RWPE2 (cell line): ENCODE measurements at regions not wholly inside any gene's neighbourhood (a gene's known extent, or its start where the extent isn't known, plus 50 kb on each side); places are given as distances from the start of the nearest gene placed in this dataset.

Experiments
- ATAC-seq: fragments of 200-7000 bp; cut with Tn5 transposase; 3 replicates; pipeline ENCODE4 v1.9.1; 2021; ENCODE audit warnings: low read depth
- DNase-seq: peaks from one replicate; pipeline ENCODE4 v3.0.0-alpha.2; 2020; ENCODE audit warnings: low spot score
- H3K27ac ChIP-seq: fragments of 450-650 bp; 2 replicates; pipeline ENCODE4 v1.5.1; 2017; ENCODE audit warnings: mild to moderate bottlenecking; ENCODE audit not compliant: poor library complexity, severe bottlenecking
- H3K27me3 ChIP-seq: fragments of 250-450 bp; sonication (Bioruptor Pico); 2 replicates; pipeline ENCODE4 v1.5.1; 2021; ENCODE audit warnings: mild to moderate bottlenecking, moderate library complexity; ENCODE audit not compliant: insufficient read depth, poor library complexity, severe bottlenecking
- H3K36me3 ChIP-seq: fragments of 250-450 bp; sonication (Bioruptor Pico); 2 replicates; pipeline ENCODE4 v1.5.1; 2020; ENCODE audit warnings: low read depth, mild to moderate bottlenecking, moderate library complexity
- H3K4me1 ChIP-seq: fragments of 250-450 bp; sonication (Bioruptor Pico); 2 replicates; pipeline ENCODE4 v1.5.1; 2021; ENCODE audit warnings: mild to moderate bottlenecking, moderate library complexity; ENCODE audit not compliant: insufficient read depth, poor library complexity, severe bottlenecking
- H3K4me3 ChIP-seq: fragments of 250-450 bp; sonication (Bioruptor Pico); 2 replicates; pipeline ENCODE4 v1.5.1; 2021; ENCODE audit warnings: mild to moderate bottlenecking, moderate library complexity; ENCODE audit not compliant: severe bottlenecking
- H3K9me3 ChIP-seq: fragments of 250-450 bp; sonication (Bioruptor Pico); 2 replicates; pipeline ENCODE4 v1.5.1; 2021; ENCODE audit warnings: mild to moderate bottlenecking, moderate library complexity; ENCODE audit not compliant: severe bottlenecking
- TF ChIP-seq, protein P1 (sequence below): fragments of 450-650 bp; IDR thresholded peaks from one replicate; pipeline ENCODE4 v1.5.1; 2017; ENCODE audit warnings: mild to moderate bottlenecking, moderate library complexity; ENCODE audit not compliant: poor library complexity, severe bottlenecking

DNA sequence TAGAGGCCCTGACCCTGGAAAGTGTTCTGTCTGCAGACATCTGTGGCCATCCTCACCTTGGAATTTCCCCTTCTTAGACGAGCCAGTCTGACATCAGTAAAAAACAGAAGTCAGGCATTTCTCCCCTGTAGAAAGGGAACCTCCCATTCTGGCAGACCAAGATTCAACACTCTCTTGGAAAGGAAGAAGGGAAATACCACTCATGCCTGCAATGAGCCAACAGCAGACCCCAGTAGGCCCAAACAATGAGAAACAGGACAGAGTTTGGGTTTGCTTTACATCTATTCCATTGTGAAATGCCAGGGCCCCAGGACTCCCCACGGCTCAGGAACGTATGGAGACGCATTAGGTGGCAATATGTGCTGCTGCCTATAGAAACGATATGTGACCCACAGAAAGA is 264.0 kb upstream of the NSMCE3 start:
- no peaks in the 10 kb centered on the region for H3K9me3 ChIP-seq
- ATAC-seq (no peak), DNase-seq (no peak)
- no peak overlapping the region for H3K4me3 ChIP-seq
- no peaks in the 10 kb centered on the region for H3K36me3 ChIP-seq
- H3K27ac ChIP-seq: no peak overlapping the region
- TF ChIP-seq, protein P1, sequence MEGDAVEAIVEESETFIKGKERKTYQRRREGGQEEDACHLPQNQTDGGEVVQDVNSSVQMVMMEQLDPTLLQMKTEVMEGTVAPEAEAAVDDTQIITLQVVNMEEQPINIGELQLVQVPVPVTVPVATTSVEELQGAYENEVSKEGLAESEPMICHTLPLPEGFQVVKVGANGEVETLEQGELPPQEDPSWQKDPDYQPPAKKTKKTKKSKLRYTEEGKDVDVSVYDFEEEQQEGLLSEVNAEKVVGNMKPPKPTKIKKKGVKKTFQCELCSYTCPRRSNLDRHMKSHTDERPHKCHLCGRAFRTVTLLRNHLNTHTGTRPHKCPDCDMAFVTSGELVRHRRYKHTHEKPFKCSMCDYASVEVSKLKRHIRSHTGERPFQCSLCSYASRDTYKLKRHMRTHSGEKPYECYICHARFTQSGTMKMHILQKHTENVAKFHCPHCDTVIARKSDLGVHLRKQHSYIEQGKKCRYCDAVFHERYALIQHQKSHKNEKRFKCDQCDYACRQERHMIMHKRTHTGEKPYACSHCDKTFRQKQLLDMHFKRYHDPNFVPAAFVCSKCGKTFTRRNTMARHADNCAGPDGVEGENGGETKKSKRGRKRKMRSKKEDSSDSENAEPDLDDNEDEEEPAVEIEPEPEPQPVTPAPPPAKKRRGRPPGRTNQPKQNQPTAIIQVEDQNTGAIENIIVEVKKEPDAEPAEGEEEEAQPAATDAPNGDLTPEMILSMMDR: no peak
- H3K27me3 ChIP-seq: peaks cover 10% of the 10 kb centered on the region
- H3K4me1 ChIP-seq: no peaks in the 10 kb centered on the region

DNA sequence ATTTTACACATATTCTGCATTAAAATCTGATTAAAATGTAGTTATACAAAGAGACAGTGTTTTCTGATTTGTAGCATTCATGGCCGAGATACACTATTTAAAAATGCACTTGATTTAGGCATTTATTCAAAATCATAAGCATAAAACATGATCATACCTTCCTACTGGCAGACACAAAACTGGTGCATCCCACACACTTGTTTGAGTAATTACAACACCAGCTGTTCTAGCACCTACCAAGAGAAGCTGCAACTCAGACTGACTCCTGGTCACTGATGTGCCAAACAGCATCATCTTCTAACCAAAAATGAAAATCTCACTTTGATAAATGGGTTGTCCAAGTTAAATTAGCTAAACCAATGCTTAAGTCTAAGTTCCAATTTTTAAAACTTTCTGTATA is 262.7 kb upstream of the NSMCE3 start:
- no peak overlapping the region for H3K27ac ChIP-seq
- TF ChIP-seq, protein P1: no peak
- H3K9me3 ChIP-seq: no peaks in the 10 kb centered on the region
- H3K27me3 ChIP-seq: peaks cover 7% of the 10 kb centered on the region
- DNase-seq: no peak
- no peak overlapping the region for H3K4me3 ChIP-seq
- no peak for ATAC-seq
- no peaks in the 10 kb centered on the region for H3K36me3 ChIP-seq
- H3K4me1 ChIP-seq: no peaks in the 10 kb centered on the region

DNA sequence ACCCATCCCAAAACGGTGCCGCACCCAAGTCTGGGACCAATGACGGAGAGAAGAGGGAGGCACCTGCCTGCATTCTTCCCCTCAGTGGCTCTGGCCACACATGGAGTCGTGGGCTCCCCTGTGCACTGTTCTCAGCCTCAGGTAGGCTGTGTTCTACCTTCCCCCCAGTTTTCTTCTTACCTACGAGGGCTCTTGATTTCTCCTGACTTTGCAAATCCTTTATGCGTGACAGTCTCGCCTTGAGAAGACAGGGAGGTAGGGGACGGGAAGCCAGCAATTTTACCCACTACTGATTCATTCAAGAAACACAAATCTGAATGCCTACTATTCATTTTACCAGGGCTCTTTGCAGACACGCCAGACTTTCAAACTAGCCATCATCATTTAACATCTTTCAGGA is 261.3 kb upstream of the NSMCE3 start:
- no peak for ATAC-seq
- peaks cover 3% of the 10 kb centered on the region for H3K27me3 ChIP-seq
- H3K36me3 ChIP-seq: no peaks in the 10 kb centered on the region
- H3K4me3 ChIP-seq: no peak overlapping the region
- TF ChIP-seq, protein P1: no peak
- no peak for DNase-seq
- no peaks in the 10 kb centered on the region for H3K4me1 ChIP-seq
- H3K9me3 ChIP-seq: no peaks in the 10 kb centered on the region
- no peak overlapping the region for H3K27ac ChIP-seq

DNA sequence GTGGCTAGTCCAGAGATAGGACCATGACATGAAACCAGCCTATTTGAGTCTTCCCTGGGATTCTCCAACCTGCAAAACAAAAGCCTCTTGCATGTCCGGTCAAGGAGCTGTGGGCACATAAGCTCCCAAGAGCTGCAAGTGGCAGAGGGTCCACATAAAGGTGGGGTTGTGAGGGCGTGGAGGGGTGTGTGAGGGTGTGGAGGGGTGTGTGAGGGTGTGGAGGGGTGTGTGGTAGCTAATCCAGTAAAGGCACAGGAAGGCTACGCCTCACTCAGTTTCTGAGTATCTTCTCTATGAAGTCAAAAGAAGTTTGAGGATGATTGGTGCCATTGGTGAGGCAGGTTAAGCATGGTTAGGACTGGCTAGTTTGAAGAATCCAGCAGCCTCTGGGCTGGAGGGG is 259.4 kb upstream of the NSMCE3 start:
- TF ChIP-seq, protein P1: no peak

DNA sequence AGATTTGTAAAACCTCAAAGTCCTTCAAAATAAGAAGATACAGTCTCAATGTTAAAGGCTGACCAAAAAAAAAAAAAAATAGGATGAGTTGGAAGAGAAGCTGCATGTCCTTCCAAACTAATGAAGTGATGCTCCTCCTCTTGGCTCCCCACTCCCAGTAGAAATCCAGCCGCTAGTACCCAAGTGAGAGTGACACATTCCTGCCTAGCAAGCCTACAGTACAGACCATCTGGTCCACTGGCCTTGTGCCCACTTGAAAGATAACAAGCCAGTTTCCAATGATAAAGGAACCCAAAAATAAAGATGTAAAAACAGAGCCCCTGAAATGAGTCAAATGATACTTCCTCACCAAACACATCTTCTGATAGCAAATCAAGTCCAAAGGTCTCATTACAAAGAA is 258.7 kb upstream of the NSMCE3 start:
- TF ChIP-seq, protein P1: no peak
- H3K9me3 ChIP-seq: no peaks in the 10 kb centered on the region
- ATAC-seq: no peak

More for the DNA sequence above, 259.4 kb upstream of the NSMCE3 start:
- Histone ChIP-seq H3K27ac (no peak overlapping the region), H3K27me3 (peaks cover 3% of the 10 kb centered on the region), H3K4me3 (no peak overlapping the region), H3K9me3 (no peaks in the 10 kb centered on the region), H3K4me1 (no peaks in the 10 kb centered on the region), H3K36me3 (no peaks in the 10 kb centered on the region)
- DNase-seq (no peak), ATAC-seq (no peak)

More for the DNA sequence above, 258.7 kb upstream of the NSMCE3 start:
- Histone ChIP-seq H3K4me3 (no peak overlapping the region), H3K27ac (no peak overlapping the region), H3K27me3 (peaks cover 6% of the 10 kb centered on the region), H3K4me1 (no peaks in the 10 kb centered on the region), H3K36me3 (no peaks in the 10 kb centered on the region)
- no peak for DNase-seq
